GM19438 (cell line): ENCODE measurements at regions not wholly inside any gene's neighbourhood (a gene's known extent, or its start where the extent isn't known, plus 50 kb on each side); places are given as distances from the start of the nearest gene placed in this dataset.
"Not testable (repeated sequence)": the region's sequence is repeated elsewhere in the genome, so short reads cannot be mapped to it uniquely, and the experiment has no call there.

Experiments used
- ATAC-seq: cut with Tn5 transposase; IDR thresholded peaks from one replicate; pipeline ENCODE4 v1.9.1; 2021; ENCODE audit warnings: low read depth; ENCODE audit not compliant: unreplicated experiment

GRCh38 chrX:87236830-87237440 lies 280.7 kb upstream of the KLHL4 start:
- ATAC-seq = no peak

GRCh38 chrX:87265518-87265917 lies 252.1 kb upstream of the KLHL4 start:
- no peak for ATAC-seq

GRCh38 chrX:87272491-87272890 lies 245.1 kb upstream of the KLHL4 start:
- ATAC-seq = no peak

GRCh38 chrX:87299563-87300160 lies 217.9 kb upstream of the KLHL4 start:
- ATAC-seq = no peak

GRCh38 chrX:87310780-87311179 lies 206.8 kb upstream of the KLHL4 start:
- no peak for ATAC-seq

GRCh38 chrX:87327267-87327666 lies 190.3 kb upstream of the KLHL4 start:
- no peak for ATAC-seq

GRCh38 chrX:87337267-87337666 lies 180.3 kb upstream of the KLHL4 start:
- ATAC-seq = no peak

- ATAC-seq = peak; percentile 92
Measured at GRCh38 chrX:87338510-87338909, 179.1 kb upstream of the KLHL4 start.

GRCh38 chrX:87370865-87371264 lies 146.7 kb upstream of the KLHL4 start:
- ATAC-seq = no peak

- no peak for ATAC-seq
Measured at GRCh38 chrX:87374324-87374723, 143.3 kb upstream of the KLHL4 start.

- ATAC-seq = no peak
Measured at GRCh38 chrX:87376896-87377295, 140.7 kb upstream of the KLHL4 start.

- no peak for ATAC-seq
Measured at GRCh38 chrX:87388381-87388780, 129.2 kb upstream of the KLHL4 start.

GRCh38 chrX:87391742-87392141 lies 125.9 kb upstream of the KLHL4 start:
- no peak for ATAC-seq

GRCh38 chrX:87392369-87392768 lies 125.2 kb upstream of the KLHL4 start:
- no peak for ATAC-seq

- ATAC-seq = no peak
Measured at GRCh38 chrX:87397103-87397886, 120.3 kb upstream of the KLHL4 start.

- no peak for ATAC-seq
Measured at GRCh38 chrX:87402256-87402655, 115.3 kb upstream of the KLHL4 start.

- ATAC-seq = no peak
Measured at GRCh38 chrX:87403551-87403950, 114.1 kb upstream of the KLHL4 start.

GRCh38 chrX:87409113-87409841 lies 108.3 kb upstream of the KLHL4 start:
- no peak for ATAC-seq

- no peak for ATAC-seq
Measured at GRCh38 chrX:87425618-87426017, 92.0 kb upstream of the KLHL4 start.

- no peak for ATAC-seq
Measured at GRCh38 chrX:87434618-87435017, 83.0 kb upstream of the KLHL4 start.

- not testable (repeated sequence) for ATAC-seq
Measured at GRCh38 chrX:87448613-87449012, 69.0 kb upstream of the KLHL4 start.
